Frontal cortex (tissue), 4 donors: ENCODE measurements at regions not wholly inside any gene's neighbourhood (a gene's known extent, or its start where the extent isn't known, plus 50 kb on each side); places are given as distances from the start of the nearest gene placed in this dataset. TPM values are rescaled to one million over a fixed set of nuclear protein-coding genes. Genes with fewer than 3 reads are reported as not detected.

ENCODE experiments used
- DNase-seq, 2 donors: peaks; one replicate each; pipeline ENCODE4 v3.0.0; 2012; ENCODE audit warnings: low spot score in 2 of 2
- FAIRE-seq: peaks from 2 replicates; lab custom pipeline; 2012; peaks lifted over from hg19 to GRCh38; lab: Jason Lieb, UNC
- small RNA-seq: library from RNA; depleted of rRNA; stranded (forward); fragments of <200 nt; gene quantifications from one replicate; pipeline ENCODE3, GENCODE V24; 2014
- donor health status: control.
- donor health status: control.
- donor health status: control.

GRCh38 chrX:147811803-147812202 is 99.9 kb upstream of the FMR1 start:
- FAIRE-seq (no peak), DNase-seq (no peak)

- DNase-seq (no peak), FAIRE-seq (no peak)
Measured at GRCh38 chrX:147827070-147827469, 84.6 kb upstream of the FMR1 start.

GRCh38 chrX:147828719-147829118 is 83.0 kb upstream of the FMR1 start:
- no peak for DNase-seq
- no peak for FAIRE-seq

GRCh38 chrX:147832707-147833348 is 78.9 kb upstream of the FMR1 start:
- FAIRE-seq (no peak), DNase-seq (no peak)

GRCh38 chrX:147838465-147839131 is 73.1 kb upstream of the FMR1 start:
- FAIRE-seq (no peak), DNase-seq (no peak)

GRCh38 chrX:147846676-147847075 is 65.0 kb upstream of the FMR1 start:
- no peak for DNase-seq
- no peak for FAIRE-seq

GRCh38 chrX:147847999-147848398 is 63.7 kb upstream of the FMR1 start:
- DNase-seq (no peak), FAIRE-seq (no peak)

GRCh38 chrX:147848543-147849443 is 62.9 kb upstream of the FMR1 start:
- FAIRE-seq = no peak
- DNase-seq = no peak

- DNase-seq = no peak
- FAIRE-seq = no peak
Measured at GRCh38 chrX:147850875-147851274, 60.8 kb upstream of the FMR1 start.

- DNase-seq (no peak), FAIRE-seq (no peak)
Measured at GRCh38 chrX:147853701-147854100, 58.0 kb upstream of the FMR1 start.

- DNase-seq (no peak), FAIRE-seq (no peak)
Measured at GRCh38 chrX:147859666-147860065, 52.1 kb upstream of the FMR1 start.

Small RNA genes lying in the stretch of these regions (small RNA-seq; reads per million reads assigned to genes)
- not detected for gene AC016925.1
- not detected for gene AC016925.2
- not detected for gene AL009048.1
- not detected for gene AL096861.1
- gene RNU6-382P = not detected
